ENCODE measurements at regions not wholly inside any gene's neighbourhood (a gene's known extent, or its start where the extent isn't known, plus 50 kb on each side); places are given as distances from the start of the nearest gene placed in this dataset.

- TF ChIP-seq POLR2A (IDR thresholded peaks at IDR 0.05) (no peak), CTCF (IDR thresholded peaks at IDR 0.05) (no peak)
These were observed 410.4 kb downstream of the TUSC7 start for GRCh38 chr3:117120014-117120413.

GRCh38 chr3:117122609-117123008 is 413.0 kb downstream of the TUSC7 start:
- no peak for DNase-seq
- H3K4me1 ChIP-seq: no peaks in the 10 kb centered on the region
- intact Hi-C loops (cut with DNase I): no loop called here
- H3K36me3 ChIP-seq: no peaks in the 10 kb centered on the region
- no peaks in the 10 kb centered on the region for H3K27me3 ChIP-seq
- H3K9me3 ChIP-seq: no peaks in the 10 kb centered on the region
- 48 to 80% methylated on average over 1 of the region's 1 CpG for WGBS, 2 donors
- TF ChIP-seq CTCF (IDR thresholded peaks at IDR 0.05): no peak
- TF ChIP-seq POLR2A (IDR thresholded peaks at IDR 0.05): no peak
- no peak overlapping the region for H3K27ac ChIP-seq
- no peak overlapping the region for H3K4me3 ChIP-seq

More at GRCh38 chr3:117120014-117120413, 410.4 kb downstream of the TUSC7 start:
- 56 to 57% methylated on average over 1 of the region's 1 CpG for WGBS, 2 donors
- Histone ChIP-seq H3K4me3 (no peak overlapping the region), H3K27me3 (no peaks in the 10 kb centered on the region), H3K9me3 (no peaks in the 10 kb centered on the region), H3K36me3 (no peaks in the 10 kb centered on the region), H3K27ac (no peak overlapping the region), H3K4me1 (no peaks in the 10 kb centered on the region)
- no peak for DNase-seq
- intact Hi-C loops (cut with DNase I): no loop called here

GRCh38 chr3:117126460-117126859 is 416.9 kb downstream of the TUSC7 start:
- H3K4me1 ChIP-seq: no peaks in the 10 kb centered on the region
- TF ChIP-seq POLR2A (IDR thresholded peaks at IDR 0.05): no peak
- no peak for TF ChIP-seq CTCF (IDR thresholded peaks at IDR 0.05)
- WGBS, 2 donors: 67 to 76% methylated on average over 3 of the region's 3 CpGs
- H3K36me3 ChIP-seq: no peaks in the 10 kb centered on the region
- H3K4me3 ChIP-seq: no peak overlapping the region
- no peaks in the 10 kb centered on the region for H3K9me3 ChIP-seq
- H3K27ac ChIP-seq: no peak overlapping the region
- DNase-seq: no peak
- intact Hi-C loops (cut with DNase I): no loop called here
- no peaks in the 10 kb centered on the region for H3K27me3 ChIP-seq

- Histone ChIP-seq H3K4me1 (no peaks in the 10 kb centered on the region), H3K27me3 (no peaks in the 10 kb centered on the region), H3K9me3 (no peaks in the 10 kb centered on the region), H3K4me3 (no peak overlapping the region), H3K27ac (no peak overlapping the region), H3K36me3 (no peaks in the 10 kb centered on the region)
- no peak for DNase-seq
- no peak for TF ChIP-seq POLR2A (IDR thresholded peaks at IDR 0.05)
- TF ChIP-seq CTCF (IDR thresholded peaks at IDR 0.05): no peak
- intact Hi-C loops (cut with DNase I): no loop called here
- WGBS, 2 donors: 57 to 64% methylated on average over 5 of the region's 5 CpGs
These were observed 417.5 kb downstream of the TUSC7 start for GRCh38 chr3:117126946-117127546.

GRCh38 chr3:117128133-117128532 is 418.6 kb downstream of the TUSC7 start:
- Histone ChIP-seq H3K4me1 (no peaks in the 10 kb centered on the region), H3K27me3 (no peaks in the 10 kb centered on the region), H3K9me3 (no peaks in the 10 kb centered on the region), H3K36me3 (no peaks in the 10 kb centered on the region), H3K4me3 (no peak overlapping the region), H3K27ac (no peak overlapping the region)
- intact Hi-C loops (cut with DNase I): no loop called here
- DNase-seq: no peak
- 43 to 51% methylated on average over 2 of the region's 2 CpGs for WGBS, 2 donors
- no peak for TF ChIP-seq CTCF (IDR thresholded peaks at IDR 0.05)
- no peak for TF ChIP-seq POLR2A (IDR thresholded peaks at IDR 0.05)
